Fibroblast of the aortic adventitia (primary cell): ENCODE measurements at regions not wholly inside any gene's neighbourhood (a gene's known extent, or its start where the extent isn't known, plus 50 kb on each side); places are given as distances from the start of the nearest gene placed in this dataset.

Experiments
- DNase-seq: peaks from one replicate; pipeline ENCODE4 v3.0.0-alpha.2; 2010; ENCODE audit warnings: low read depth
- H3K4me3 ChIP-seq: 2 replicates; pipeline ENCODE4 v1.5.1; 2011; ENCODE audit warnings: low read depth, mild to moderate bottlenecking, control low read depth, low read length, moderate library complexity
- TF ChIP-seq, protein P1 (sequence below): IDR thresholded peaks from 2 replicates; pipeline ENCODE4 v1.5.1; 2011; ENCODE audit warnings: mild to moderate bottlenecking, low read length, control low read depth, inconsistent platforms; ENCODE audit not compliant: insufficient read depth

DNA sequence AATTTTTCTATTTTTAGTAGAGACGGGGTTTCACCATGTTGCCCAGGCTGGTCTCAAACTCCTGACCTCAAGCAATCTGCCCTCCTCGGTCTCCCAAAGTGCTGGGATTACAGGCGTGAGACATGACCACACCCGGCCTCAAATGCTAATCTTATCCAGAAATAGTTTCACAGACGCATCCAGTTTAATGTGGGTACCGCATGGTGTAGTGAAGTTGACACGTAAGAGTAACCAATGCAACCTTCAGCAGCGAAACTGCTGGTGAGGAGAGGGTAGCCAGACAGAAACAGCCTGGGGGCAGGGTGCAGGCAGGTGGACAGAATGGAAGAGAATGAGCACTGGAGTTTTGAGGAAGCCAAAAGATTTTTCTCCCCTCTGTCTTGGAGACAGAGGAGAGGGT is 63.5 kb upstream of the FAM180A start:
- DNase-seq: no peak
- no peak overlapping the region for H3K4me3 ChIP-seq
- TF ChIP-seq, protein P1, sequence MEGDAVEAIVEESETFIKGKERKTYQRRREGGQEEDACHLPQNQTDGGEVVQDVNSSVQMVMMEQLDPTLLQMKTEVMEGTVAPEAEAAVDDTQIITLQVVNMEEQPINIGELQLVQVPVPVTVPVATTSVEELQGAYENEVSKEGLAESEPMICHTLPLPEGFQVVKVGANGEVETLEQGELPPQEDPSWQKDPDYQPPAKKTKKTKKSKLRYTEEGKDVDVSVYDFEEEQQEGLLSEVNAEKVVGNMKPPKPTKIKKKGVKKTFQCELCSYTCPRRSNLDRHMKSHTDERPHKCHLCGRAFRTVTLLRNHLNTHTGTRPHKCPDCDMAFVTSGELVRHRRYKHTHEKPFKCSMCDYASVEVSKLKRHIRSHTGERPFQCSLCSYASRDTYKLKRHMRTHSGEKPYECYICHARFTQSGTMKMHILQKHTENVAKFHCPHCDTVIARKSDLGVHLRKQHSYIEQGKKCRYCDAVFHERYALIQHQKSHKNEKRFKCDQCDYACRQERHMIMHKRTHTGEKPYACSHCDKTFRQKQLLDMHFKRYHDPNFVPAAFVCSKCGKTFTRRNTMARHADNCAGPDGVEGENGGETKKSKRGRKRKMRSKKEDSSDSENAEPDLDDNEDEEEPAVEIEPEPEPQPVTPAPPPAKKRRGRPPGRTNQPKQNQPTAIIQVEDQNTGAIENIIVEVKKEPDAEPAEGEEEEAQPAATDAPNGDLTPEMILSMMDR: no peak

DNA sequence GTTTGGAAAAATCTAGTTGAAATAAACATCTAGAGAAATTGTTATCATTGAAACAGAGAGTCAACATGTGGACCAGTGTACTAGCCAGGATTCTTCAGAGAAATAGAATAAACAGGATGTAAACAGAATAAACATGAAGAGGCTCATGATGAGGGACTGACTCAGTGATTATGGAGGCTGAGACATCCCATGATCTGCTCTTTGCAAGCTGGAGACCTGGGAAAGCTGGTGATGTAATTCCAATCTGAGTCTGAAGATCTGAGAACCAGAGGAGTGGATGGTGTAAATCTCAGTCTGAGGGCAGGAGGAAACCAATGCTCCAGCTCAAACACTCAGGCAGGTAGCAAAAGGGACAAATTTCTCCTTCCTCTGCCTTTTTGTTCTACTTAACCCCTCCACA is 62.9 kb upstream of the FAM180A start:
- TF ChIP-seq, protein P1: no peak
- DNase-seq: no peak
- no peak overlapping the region for H3K4me3 ChIP-seq

DNA sequence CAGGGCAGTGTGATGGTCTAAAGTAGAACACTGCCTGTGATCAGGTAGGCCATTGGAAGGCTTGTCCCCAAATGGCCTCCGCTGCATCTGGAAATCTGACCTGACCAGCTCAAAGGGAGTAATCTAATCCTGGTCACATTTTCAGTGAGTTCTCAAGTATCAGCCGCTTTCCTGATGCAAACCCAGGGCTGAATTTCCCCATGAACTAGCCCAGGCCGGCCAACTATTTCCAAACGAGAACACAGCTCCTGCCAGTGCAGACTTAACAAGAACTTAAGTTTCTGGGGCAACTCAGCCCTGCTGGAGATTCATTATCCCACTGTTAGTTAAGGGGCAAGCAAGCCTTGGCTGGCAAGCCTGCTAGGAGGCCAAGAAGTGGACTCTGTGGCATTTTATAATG is 59.6 kb upstream of the FAM180A start:
- DNase-seq: no peak
- no peak overlapping the region for H3K4me3 ChIP-seq
- TF ChIP-seq, protein P1: no peak

DNA sequence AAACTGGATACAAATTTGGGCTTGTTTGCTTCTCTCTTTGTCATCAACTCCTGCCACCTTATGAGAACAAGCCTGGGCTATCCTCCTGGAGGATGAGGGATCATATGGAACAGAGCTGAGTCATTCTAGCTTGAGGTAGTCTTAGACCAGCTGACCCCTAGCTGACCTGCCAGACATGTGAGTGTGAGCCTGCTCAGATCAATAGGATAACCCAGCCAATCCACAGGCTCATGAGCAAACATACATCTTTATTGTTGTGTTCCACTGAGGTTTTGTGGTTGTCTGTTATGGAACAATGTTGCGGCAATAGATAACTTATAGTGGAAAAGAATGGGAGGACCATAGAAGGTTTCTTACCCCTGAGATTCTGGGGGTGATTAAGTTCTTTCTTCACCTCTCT is 54.5 kb upstream of the FAM180A start:
- TF ChIP-seq, protein P1: no peak
- H3K4me3 ChIP-seq: no peak overlapping the region
- DNase-seq: no peak

DNA sequence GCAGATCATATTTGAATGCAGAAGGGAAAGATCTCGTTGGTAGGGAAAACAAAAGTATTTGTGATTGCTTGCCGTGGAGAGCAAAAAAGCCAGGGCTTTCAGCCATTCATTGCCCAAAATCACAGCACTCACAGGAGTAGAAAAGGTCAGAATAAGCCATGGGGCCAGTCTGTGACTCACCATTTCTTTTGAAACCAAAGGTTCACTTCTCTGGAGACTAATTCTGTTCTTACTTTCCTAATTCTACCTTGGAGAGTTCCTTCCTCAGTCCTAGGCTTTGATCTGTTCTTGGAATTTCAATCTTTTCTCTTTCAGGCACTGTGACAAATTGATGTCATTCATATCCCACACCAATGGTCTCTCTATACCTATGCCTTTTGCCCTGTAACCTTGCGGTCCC is 54.1 kb upstream of the FAM180A start:
- no peak overlapping the region for H3K4me3 ChIP-seq
- TF ChIP-seq, protein P1: no peak
- peak; percentile 23 for DNase-seq

DNA sequence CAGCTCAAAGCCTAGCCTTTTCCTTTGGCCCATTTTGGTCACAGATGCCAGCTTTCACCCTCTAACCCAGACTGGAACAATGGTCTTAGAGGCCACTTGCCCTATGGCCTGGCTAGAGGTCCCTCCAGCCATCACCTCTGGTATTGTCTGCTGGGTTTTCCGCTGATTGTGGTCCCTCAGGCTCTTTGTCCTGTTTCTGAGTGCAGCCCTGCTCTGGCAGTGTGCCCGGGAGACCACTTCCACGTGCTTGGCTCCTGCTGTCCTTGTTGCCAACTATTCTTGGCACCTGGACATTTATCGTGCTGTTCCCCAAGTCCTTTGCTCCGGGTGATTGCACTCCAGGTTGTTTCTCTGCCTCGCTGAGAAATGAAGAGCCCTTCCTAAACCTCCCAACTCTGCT is 53.3 kb upstream of the FAM180A start:
- H3K4me3 ChIP-seq: no peak overlapping the region
- TF ChIP-seq, protein P1: no peak
- no peak for DNase-seq

DNA sequence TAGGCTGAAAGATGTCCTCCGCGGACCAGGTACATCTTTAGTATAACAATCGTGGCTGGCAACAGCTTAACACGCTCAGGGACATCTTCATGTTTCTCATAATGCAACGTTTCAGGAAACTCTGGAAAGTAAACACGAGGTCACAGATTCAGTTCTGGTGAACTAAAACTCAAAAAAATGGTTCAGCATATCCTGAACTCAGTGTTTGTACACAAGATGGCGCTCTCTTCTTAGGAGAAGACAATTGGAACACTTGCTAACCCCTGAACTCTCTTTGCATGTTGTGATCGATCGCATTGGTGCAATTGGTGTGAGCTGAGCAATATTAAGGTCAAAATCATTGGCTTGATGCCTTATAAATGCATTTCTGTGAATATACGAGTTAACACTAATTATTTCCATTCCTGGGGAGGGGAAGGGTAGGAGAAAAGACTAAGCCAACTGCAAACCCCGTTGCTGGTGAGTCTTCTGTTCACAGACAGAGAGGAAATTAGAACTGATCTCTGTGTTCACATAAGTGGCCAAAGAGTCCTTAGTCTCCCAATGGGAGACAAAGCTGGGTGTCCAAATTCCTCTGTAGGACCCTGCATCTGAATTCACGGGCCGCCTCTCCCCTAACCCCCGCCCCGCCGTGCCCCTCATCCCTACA is 52.6 kb upstream of the FAM180A start:
- DNase-seq: peak; percentile 84
- TF ChIP-seq, protein P1: peak; percentile 81
- H3K4me3 ChIP-seq: no peak overlapping the region
